Left lung (tissue), 4 donors: ENCODE measurements at regions not wholly inside any gene's neighbourhood (a gene's known extent, or its start where the extent isn't known, plus 50 kb on each side); places are given as distances from the start of the nearest gene placed in this dataset.

Experiments
- ATAC-seq: fragments of 200-7000 bp; cut with Tn5 transposase; one replicate; pipeline ENCODE4 v1.9.1; 2020; ENCODE audit warnings: moderate library complexity
- DNase-seq, 4 donors: peaks; one replicate each; pipeline ENCODE4 v3.0.0-alpha.2; 2013 to 2020
- H3K27ac ChIP-seq, 2 donors: fragments of 200-600 bp; sonication (generic) in 1 of 2; one replicate each; pipeline versions ENCODE4 v1.5.0 to v1.8.0; 2020 to 2021
- H3K27me3 ChIP-seq, 2 donors: fragments of 200-600 bp; sonication (generic) in 1 of 2; one replicate each; pipeline versions ENCODE4 v1.5.0 to v1.8.0; 2020 to 2021
- H3K36me3 ChIP-seq, 2 donors: fragments of 200-600 bp; sonication (generic) in 1 of 2; one replicate each; pipeline versions ENCODE4 v1.5.0 to v1.8.0; 2020 to 2021
- H3K4me1 ChIP-seq, 2 donors: fragments of 200-600 bp; one replicate each; pipeline ENCODE4 v1.8.0; 2021
- H3K4me3 ChIP-seq, 2 donors: fragments of 200-600 bp; sonication (generic) in 1 of 2; one replicate each; pipeline versions ENCODE4 v1.5.0 to v1.8.0; 2020 to 2021; ENCODE audit warnings: mild to moderate bottlenecking in 1 of 2
- H3K9me3 ChIP-seq, 2 donors: fragments of 200-600 bp; sonication (generic) in 1 of 2; one replicate each; pipeline versions ENCODE4 v1.5.0 to v1.8.0; 2020 to 2021
- intact Hi-C, 2 donors: fragments of 100-400 bp; cut with DNase I; formaldehyde crosslinking; loops; one replicate each; pipeline versions ENCODE4 v1.11.2 to v1.14.2; 2022
- TF ChIP-seq, protein P1 (sequence below), 2 donors: fragments of 200-600 bp; sonication (generic) in 1 of 2; IDR thresholded peaks; one replicate each; pipeline versions ENCODE4 v1.5.0 to v1.8.0; 2021; ENCODE audit warnings: antibody characterized with exemption in 2 of 2
- donor health status: DM: no; HTN: yes; CAD: no.
- donor health status: DM: no; HTN: no; CAD: no.

DNA sequence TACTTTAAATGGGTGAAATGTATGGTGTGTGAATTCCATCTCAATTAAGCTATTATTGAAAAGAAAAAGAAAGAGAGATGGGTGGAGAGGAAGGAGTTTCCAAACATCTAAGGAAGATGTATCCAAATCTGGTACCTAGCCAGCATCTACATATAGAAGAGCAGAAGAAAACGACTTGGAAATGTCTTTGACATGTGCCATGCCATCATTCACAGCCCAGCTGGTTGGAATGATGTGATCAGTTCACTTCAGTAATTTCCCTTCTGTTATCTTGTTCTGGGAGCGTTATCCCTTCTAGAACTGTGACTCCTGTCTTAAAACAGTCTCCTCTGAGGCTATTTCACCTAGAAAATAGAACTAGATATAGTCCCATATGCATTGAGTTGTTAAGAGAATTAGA is 312.8 kb upstream of the GYPC start:
- Histone ChIP-seq H3K4me1 (no peaks in the 10 kb centered on the region), H3K27ac (no peak overlapping the region), H3K36me3 (no peaks in the 10 kb centered on the region), H3K9me3 (peaks cover 0 to 7% of the 10 kb centered on the region in 2 donors), H3K27me3 (no peaks in the 10 kb centered on the region), H3K4me3 (no peak overlapping the region)
- ATAC-seq (no peak), DNase-seq (no peak)
- intact Hi-C loops, result no loop called here
- TF ChIP-seq, protein P1, sequence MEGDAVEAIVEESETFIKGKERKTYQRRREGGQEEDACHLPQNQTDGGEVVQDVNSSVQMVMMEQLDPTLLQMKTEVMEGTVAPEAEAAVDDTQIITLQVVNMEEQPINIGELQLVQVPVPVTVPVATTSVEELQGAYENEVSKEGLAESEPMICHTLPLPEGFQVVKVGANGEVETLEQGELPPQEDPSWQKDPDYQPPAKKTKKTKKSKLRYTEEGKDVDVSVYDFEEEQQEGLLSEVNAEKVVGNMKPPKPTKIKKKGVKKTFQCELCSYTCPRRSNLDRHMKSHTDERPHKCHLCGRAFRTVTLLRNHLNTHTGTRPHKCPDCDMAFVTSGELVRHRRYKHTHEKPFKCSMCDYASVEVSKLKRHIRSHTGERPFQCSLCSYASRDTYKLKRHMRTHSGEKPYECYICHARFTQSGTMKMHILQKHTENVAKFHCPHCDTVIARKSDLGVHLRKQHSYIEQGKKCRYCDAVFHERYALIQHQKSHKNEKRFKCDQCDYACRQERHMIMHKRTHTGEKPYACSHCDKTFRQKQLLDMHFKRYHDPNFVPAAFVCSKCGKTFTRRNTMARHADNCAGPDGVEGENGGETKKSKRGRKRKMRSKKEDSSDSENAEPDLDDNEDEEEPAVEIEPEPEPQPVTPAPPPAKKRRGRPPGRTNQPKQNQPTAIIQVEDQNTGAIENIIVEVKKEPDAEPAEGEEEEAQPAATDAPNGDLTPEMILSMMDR (IDR thresholded peaks at IDR 0.05), result no peak

DNA sequence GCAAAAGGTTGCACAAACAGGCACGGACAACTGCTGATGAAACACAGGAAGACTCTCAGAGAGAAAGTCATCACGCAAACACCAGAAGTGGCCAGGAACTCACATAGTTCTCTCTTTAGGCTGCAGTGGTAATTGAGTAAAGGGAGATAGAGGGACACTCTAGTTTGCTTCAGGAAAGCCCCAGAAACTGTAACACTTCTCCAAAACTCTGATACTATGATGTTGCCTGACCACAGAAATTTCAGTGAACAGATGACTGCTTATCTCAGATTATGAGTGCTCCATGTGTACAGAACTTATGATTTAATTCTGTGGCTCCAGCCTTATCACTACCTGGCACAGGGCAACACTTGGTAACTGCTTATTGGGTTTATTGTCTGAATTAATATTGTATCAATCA is 311.5 kb upstream of the GYPC start:
- TF ChIP-seq, protein P1 (IDR thresholded peaks at IDR 0.05), result no peak
- no peaks in the 10 kb centered on the region for H3K27me3 ChIP-seq
- H3K4me3 ChIP-seq, result no peak overlapping the region
- intact Hi-C loops, result no loop called here
- no peaks in the 10 kb centered on the region for H3K4me1 ChIP-seq
- H3K36me3 ChIP-seq, result no peaks in the 10 kb centered on the region
- ATAC-seq, result no peak
- no peak for DNase-seq
- no peak overlapping the region for H3K27ac ChIP-seq
- peaks cover 0 to 7% of the 10 kb centered on the region in 2 donors for H3K9me3 ChIP-seq

DNA sequence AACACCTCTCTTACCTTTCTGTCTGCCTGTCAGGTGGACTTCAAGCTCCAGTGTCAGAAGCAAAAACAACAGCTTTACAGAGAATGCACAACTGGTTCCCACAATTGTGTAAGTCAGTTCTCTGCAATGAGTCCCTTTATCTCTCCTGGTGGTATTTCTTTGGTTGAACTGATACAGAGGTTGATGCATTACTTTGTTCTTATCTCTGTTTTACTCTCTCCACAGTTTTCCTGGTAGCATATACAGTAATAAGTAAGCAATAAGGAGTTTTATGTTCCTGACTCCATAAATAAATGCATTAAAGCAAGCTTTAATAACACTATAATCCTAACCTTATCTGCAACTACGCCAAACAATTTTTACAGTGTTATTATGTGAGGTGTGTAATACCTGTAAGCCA is 310.3 kb upstream of the GYPC start:
- H3K9me3 ChIP-seq, result peaks cover 0 to 7% of the 10 kb centered on the region in 2 donors
- TF ChIP-seq, protein P1 (IDR thresholded peaks at IDR 0.05), result no peak
- H3K27ac ChIP-seq, result no peak overlapping the region
- no peaks in the 10 kb centered on the region for H3K36me3 ChIP-seq
- H3K4me1 ChIP-seq, result no peaks in the 10 kb centered on the region
- no peak overlapping the region for H3K4me3 ChIP-seq
- DNase-seq (no peak), ATAC-seq (no peak)
- H3K27me3 ChIP-seq, result no peaks in the 10 kb centered on the region
- intact Hi-C loops, result no loop called here

DNA sequence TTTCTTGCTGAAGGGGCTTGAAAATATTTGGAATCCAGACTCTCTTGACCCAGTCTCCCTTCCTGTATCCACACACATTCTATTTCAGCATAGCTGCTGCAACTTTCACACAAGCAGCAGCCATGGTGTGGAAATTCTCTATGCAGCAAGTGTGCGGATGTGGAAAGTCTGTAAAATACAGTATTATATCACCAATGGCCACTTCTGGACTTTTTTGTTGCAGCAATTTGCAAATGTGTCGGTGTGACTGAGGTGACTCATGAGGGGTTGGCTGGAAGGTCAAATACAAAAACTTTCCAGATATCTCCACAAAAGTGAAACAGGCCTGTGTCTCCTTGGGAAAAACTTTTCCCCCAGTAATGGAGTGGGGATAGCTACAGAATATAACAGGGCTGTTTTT is 299.3 kb upstream of the GYPC start:
- TF ChIP-seq, protein P1 (IDR thresholded peaks at IDR 0.05), result no peak
- Histone ChIP-seq H3K4me3 (no peak overlapping the region), H3K27me3 (no peaks in the 10 kb centered on the region), H3K27ac (no peak overlapping the region), H3K36me3 (no peaks in the 10 kb centered on the region), H3K4me1 (no peaks in the 10 kb centered on the region), H3K9me3 (no peaks in the 10 kb centered on the region)
- ATAC-seq, result no peak
- DNase-seq, result no peak
- intact Hi-C loops, result no loop called here

DNA sequence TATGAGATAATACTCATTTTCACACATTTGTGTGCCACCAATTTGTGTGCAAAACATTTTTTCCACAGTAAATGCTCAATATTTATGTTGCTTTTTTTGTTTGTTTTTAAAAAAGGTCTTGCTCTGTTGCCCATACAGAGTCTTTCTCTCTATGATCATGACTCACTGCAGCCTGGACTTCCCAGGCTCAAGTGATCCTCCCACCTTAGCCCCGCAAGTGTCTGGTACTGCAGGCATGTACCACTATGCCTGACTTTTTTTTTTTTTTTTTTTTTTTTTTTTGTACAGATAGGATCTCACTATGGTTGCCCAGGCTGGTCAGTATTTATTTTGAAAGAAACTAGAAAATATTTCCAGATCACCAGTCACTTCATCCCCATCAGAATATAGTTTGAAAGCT is 297.8 kb upstream of the GYPC start:
- no peak for ATAC-seq
- intact Hi-C loops, result no loop called here

More for the DNA sequence above, 297.8 kb upstream of the GYPC start:
- Histone ChIP-seq H3K27ac (no peak overlapping the region), H3K4me1 (no peaks in the 10 kb centered on the region), H3K4me3 (no peak overlapping the region), H3K27me3 (no peaks in the 10 kb centered on the region), H3K9me3 (no peaks in the 10 kb centered on the region), H3K36me3 (no peaks in the 10 kb centered on the region)
- DNase-seq, result no peak
- TF ChIP-seq, protein P1 (IDR thresholded peaks at IDR 0.05), result no peak
